ENCODE measurements at regions not wholly inside any gene's neighbourhood (a gene's known extent, or its start where the extent isn't known, plus 50 kb on each side); places are given as distances from the start of the nearest gene placed in this dataset.

DNA sequence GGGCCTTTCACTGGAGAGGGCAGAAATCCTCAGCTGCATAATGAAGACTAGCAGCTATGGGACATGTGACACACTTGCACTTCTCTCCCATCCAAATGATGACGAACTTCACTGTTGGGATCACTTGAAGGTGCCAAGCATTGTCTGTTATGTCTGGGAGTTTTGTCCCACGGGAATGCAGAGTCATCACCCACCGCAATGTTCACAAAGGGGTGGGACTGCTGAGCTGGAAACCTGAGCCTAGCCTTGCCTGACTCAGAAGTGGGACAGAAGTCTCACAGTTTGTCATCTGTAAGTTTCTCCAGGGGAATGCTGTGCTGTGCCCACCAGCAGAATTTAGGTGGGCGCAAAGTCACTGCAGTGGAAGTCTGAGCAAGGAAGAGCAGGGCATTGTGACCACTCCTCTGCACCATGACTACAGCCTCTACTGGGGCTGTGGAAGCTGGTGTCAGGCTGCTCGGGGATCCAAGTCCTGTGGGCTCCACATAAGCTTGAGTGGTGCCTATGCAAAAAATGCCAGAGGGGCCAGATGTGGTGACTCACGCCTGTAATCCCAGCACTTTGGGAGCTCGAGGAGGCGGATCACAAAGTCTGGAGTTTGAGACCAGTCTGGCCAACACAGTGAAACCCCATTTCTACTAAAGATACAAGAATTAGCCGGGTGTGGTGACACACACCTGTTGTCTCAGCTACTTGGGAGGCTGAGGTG lies 472.0 kb upstream of the CNTNAP2 start:
- no TSS peak for BruUV-seq (replicated peaks)
- H2AFZ ChIP-seq (ENCODE audit: control insufficient read depth, low read depth, low read length) = no peak overlapping the region
- ATAC-seq (no peak), FAIRE-seq (no peak), DNase-seq (ENCODE audit: low read depth, low spot score) (no peak)
- H4K20me1 ChIP-seq (ENCODE audit: control insufficient read depth, insufficient read depth) = no peaks in the 10 kb centered on the region
- no peaks in the 10 kb centered on the region for H3K79me2 ChIP-seq (ENCODE audit: control insufficient read depth, insufficient read depth, low read length)
- no peak for TF ChIP-seq JUNB (IDR thresholded peaks at IDR 0.05)
- no peak for TF ChIP-seq BCL11A (IDR thresholded peaks at IDR 0.05; ENCODE audit: low read depth, low read length)
- no peak for TF ChIP-seq RFX5 (IDR thresholded peaks at IDR 0.05; ENCODE audit: low read depth, low read length)
- TF ChIP-seq, protein P1, sequence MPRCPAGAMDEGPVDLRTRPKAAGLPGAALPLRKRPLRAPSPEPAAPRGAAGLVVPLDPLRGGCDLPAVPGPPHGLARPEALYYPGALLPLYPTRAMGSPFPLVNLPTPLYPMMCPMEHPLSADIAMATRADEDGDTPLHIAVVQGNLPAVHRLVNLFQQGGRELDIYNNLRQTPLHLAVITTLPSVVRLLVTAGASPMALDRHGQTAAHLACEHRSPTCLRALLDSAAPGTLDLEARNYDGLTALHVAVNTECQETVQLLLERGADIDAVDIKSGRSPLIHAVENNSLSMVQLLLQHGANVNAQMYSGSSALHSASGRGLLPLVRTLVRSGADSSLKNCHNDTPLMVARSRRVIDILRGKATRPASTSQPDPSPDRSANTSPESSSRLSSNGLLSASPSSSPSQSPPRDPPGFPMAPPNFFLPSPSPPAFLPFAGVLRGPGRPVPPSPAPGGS (IDR thresholded peaks at IDR 0.05; ENCODE audit: borderline replicate concordance, insufficient read depth, low read depth, low read length, poor library complexity, severe bottlenecking) = no peak
- no peak for TF ChIP-seq POU2F2 (IDR thresholded peaks at IDR 0.05; ENCODE audit: borderline replicate concordance, low read depth, low read length)
- TF ChIP-seq ZNF274 (IDR thresholded peaks at IDR 0.05; ENCODE audit: insufficient read depth, insufficient read length) = no peak
- TF ChIP-seq TAF1 (IDR thresholded peaks at IDR 0.05; ENCODE audit: borderline replicate concordance, low read depth, low read length) = no peak
- TF ChIP-seq, protein P2, sequence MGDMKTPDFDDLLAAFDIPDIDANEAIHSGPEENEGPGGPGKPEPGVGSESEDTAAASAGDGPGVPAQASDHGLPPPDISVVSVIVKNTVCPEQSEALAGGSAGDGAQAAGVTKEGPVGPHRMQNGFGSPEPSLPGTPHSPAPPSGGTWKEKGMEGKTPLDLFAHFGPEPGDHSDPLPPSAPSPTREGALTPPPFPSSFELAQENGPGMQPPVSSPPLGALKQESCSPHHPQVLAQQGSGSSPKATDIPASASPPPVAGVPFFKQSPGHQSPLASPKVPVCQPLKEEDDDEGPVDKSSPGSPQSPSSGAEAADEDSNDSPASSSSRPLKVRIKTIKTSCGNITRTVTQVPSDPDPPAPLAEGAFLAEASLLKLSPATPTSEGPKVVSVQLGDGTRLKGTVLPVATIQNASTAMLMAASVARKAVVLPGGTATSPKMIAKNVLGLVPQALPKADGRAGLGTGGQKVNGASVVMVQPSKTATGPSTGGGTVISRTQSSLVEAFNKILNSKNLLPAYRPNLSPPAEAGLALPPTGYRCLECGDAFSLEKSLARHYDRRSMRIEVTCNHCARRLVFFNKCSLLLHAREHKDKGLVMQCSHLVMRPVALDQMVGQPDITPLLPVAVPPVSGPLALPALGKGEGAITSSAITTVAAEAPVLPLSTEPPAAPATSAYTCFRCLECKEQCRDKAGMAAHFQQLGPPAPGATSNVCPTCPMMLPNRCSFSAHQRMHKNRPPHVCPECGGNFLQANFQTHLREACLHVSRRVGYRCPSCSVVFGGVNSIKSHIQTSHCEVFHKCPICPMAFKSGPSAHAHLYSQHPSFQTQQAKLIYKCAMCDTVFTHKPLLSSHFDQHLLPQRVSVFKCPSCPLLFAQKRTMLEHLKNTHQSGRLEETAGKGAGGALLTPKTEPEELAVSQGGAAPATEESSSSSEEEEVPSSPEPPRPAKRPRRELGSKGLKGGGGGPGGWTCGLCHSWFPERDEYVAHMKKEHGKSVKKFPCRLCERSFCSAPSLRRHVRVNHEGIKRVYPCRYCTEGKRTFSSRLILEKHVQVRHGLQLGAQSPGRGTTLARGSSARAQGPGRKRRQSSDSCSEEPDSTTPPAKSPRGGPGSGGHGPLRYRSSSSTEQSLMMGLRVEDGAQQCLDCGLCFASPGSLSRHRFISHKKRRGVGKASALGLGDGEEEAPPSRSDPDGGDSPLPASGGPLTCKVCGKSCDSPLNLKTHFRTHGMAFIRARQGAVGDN (IDR thresholded peaks at IDR 0.05) = no peak
- TF ChIP-seq FOS (IDR thresholded peaks at IDR 0.05; ENCODE audit: borderline replicate concordance, extremely low read depth, insufficient read length) = no peak
- no peak for TF ChIP-seq SMARCA5 (IDR thresholded peaks at IDR 0.05)
- no peak for TF ChIP-seq NFXL1 (IDR thresholded peaks at IDR 0.05; ENCODE audit: borderline replicate concordance)
- TF ChIP-seq PML (IDR thresholded peaks at IDR 0.05; ENCODE audit: low read length) = no peak
- H3K27me3 ChIP-seq (replicated peaks in 1 of 2; ENCODE audit: control insufficient read depth in 2 of 2, insufficient read depth in 2 of 2, low read length in 1 of 2) = no peaks in the 10 kb centered on the region
- no peak overlapping the region for H3K4me2 ChIP-seq (ENCODE audit: control insufficient read depth, insufficient read depth)
- POLR2A ChIA-PET = interaction anchor here (0.6 kb wide), 1 partner anchor 362 kb away, joined by 7 read pairs; no protein-coding TSS in a partner anchor
- RAD21 ChIA-PET (ENCODE audit: unreplicated experiment) = no interaction called here
- intact Hi-C loops (cut with micrococcal nuclease; ENCODE audit: unreplicated experiment) = no loop called here
- H3K4me3 ChIP-seq = no peak overlapping the region
- SMC1A ChIA-PET (ENCODE audit: uncharacterized antibody, unreplicated experiment) = no interaction called here
- H3K9ac ChIP-seq (ENCODE audit: control insufficient read depth, insufficient read depth, low read length) = no peak overlapping the region
- in situ Hi-C loops (cut with MboI) = no loop called here
- no peak overlapping the region for H3K27ac ChIP-seq (ENCODE audit: control insufficient read depth, insufficient read depth)
- no peaks in the 10 kb centered on the region; the same call in 2 of the 3 replicates for H3K9me3 ChIP-seq (replicated peaks; ENCODE audit: control insufficient read depth, insufficient read depth, low read length)
- 27% methylated on average over 9 of the region's 9 CpGs for WGBS (ENCODE audit: insufficient coverage, insufficient replicate concordance, low lambda C conversion rate, missing lambda C conversion rate)
- H3K4me1 ChIP-seq (ENCODE audit: control insufficient read depth, insufficient read depth, low read length) = no peaks in the 10 kb centered on the region
- CTCF ChIA-PET = no interaction called here
- no peaks in the 10 kb centered on the region for H3K36me3 ChIP-seq (ENCODE audit: control insufficient read depth in 2 of 2, insufficient read depth in 2 of 2, low read length in 1 of 2)
